ENCODE measurements at regions not wholly inside any gene's neighbourhood (a gene's known extent, or its start where the extent isn't known, plus 50 kb on each side); places are given as distances from the start of the nearest gene placed in this dataset.

DNA sequence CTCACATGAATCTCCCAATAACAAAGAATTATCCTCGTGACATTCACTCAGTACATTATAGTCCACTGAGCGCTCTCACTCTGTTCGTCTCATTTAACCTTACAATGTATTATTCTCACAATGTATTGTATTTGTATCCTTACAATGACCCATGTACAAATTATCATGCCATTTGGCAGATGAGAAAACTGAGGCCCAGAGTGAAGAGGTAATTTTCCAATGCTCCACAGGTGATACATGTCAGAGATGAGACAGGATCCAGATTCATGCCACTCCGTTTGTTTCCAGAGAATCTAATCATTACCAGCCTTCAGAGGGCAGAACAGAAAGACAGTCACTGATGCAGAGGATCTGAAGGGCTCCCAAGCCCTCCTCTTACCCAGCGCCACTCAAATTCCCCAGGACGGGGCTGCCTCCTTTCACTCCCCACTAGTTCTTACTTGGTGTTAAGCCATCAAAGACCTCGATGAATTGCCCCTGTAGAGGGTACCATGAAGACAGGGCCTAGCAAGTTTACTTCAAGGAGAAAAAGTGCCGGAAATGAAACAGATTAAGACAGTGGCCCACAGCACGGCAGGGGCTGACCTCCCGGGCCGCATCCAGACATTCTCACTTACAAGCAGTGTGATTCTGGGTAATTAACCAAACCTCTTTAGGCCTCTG lies 98.4 kb upstream of the MBOAT2 start:
- TF ChIP-seq, protein P1, sequence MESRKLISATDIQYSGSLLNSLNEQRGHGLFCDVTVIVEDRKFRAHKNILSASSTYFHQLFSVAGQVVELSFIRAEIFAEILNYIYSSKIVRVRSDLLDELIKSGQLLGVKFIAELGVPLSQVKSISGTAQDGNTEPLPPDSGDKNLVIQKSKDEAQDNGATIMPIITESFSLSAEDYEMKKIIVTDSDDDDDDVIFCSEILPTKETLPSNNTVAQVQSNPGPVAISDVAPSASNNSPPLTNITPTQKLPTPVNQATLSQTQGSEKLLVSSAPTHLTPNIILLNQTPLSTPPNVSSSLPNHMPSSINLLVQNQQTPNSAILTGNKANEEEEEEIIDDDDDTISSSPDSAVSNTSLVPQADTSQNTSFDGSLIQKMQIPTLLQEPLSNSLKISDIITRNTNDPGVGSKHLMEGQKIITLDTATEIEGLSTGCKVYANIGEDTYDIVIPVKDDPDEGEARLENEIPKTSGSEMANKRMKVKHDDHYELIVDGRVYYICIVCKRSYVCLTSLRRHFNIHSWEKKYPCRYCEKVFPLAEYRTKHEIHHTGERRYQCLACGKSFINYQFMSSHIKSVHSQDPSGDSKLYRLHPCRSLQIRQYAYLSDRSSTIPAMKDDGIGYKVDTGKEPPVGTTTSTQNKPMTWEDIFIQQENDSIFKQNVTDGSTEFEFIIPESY (IDR thresholded peaks at IDR 0.05) = no peak
- TF ChIP-seq, protein P2, sequence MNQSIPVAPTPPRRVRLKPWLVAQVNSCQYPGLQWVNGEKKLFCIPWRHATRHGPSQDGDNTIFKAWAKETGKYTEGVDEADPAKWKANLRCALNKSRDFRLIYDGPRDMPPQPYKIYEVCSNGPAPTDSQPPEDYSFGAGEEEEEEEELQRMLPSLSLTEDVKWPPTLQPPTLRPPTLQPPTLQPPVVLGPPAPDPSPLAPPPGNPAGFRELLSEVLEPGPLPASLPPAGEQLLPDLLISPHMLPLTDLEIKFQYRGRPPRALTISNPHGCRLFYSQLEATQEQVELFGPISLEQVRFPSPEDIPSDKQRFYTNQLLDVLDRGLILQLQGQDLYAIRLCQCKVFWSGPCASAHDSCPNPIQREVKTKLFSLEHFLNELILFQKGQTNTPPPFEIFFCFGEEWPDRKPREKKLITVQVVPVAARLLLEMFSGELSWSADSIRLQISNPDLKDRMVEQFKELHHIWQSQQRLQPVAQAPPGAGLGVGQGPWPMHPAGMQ (IDR thresholded peaks at IDR 0.05; ENCODE audit: borderline replicate concordance) = no peak
- no peak for TF ChIP-seq TCF3 (IDR thresholded peaks at IDR 0.05; ENCODE audit: borderline replicate concordance, insufficient read depth, low read depth, low read length)
- TF ChIP-seq ZSCAN29 (IDR thresholded peaks at IDR 0.05) = no peak
- TF ChIP-seq BCL11A (IDR thresholded peaks at IDR 0.05; ENCODE audit: low read depth, low read length) = no peak
- TF ChIP-seq NR2C1 (IDR thresholded peaks at IDR 0.05) = no peak
- TF ChIP-seq ZBED1 (IDR thresholded peaks at IDR 0.05; ENCODE audit: borderline replicate concordance) = no peak
- no peak for TF ChIP-seq BRCA1 (IDR thresholded peaks at IDR 0.05; ENCODE audit: low read depth, low read length)
- TF ChIP-seq DPF2 (IDR thresholded peaks at IDR 0.05) = no peak
- TF ChIP-seq GATAD2B (conservative IDR thresholded peaks at IDR 0.05; ENCODE audit: low read depth) = no peak
- TF ChIP-seq BMI1 (IDR thresholded peaks at IDR 0.05; ENCODE audit: borderline replicate concordance) = no peak
- no peak for TF ChIP-seq MXI1 (IDR thresholded peaks at IDR 0.05; ENCODE audit: low read depth, low read length)
- no peak for TF ChIP-seq CHD4 (IDR thresholded peaks at IDR 0.05)
- no peak for TF ChIP-seq ETV6 (conservative IDR thresholded peaks at IDR 0.05 in 1 of 2, IDR thresholded peaks at IDR 0.05 in 1 of 2; ENCODE audit: borderline replicate concordance in 1 of 2, low read depth in 1 of 2)
- no peak for TF ChIP-seq HDGF (IDR thresholded peaks at IDR 0.05)
- Histone ChIP-seq H3K79me2 (ENCODE audit: control insufficient read depth, insufficient read depth, low read length) (no peaks in the 10 kb centered on the region), H2AFZ (ENCODE audit: control insufficient read depth, low read depth, low read length) (no peak overlapping the region), H3K9ac (ENCODE audit: control insufficient read depth, insufficient read depth, low read length) (no peak overlapping the region), H3K36me3 (ENCODE audit: control insufficient read depth in 2 of 2, insufficient read depth in 2 of 2, low read length in 1 of 2) (no peaks in the 10 kb centered on the region), H3K4me2 (ENCODE audit: control insufficient read depth, insufficient read depth) (no peak overlapping the region), H3K4me1 (ENCODE audit: control insufficient read depth, insufficient read depth, low read length) (peaks cover 30% of the 10 kb centered on the region), H3K9me3 (replicated peaks; ENCODE audit: control insufficient read depth, insufficient read depth, low read length) (no peaks in the 10 kb centered on the region), H3K27me3 (replicated peaks in 1 of 2; ENCODE audit: control insufficient read depth in 2 of 2, insufficient read depth in 2 of 2, low read length in 1 of 2) (no peaks in the 10 kb centered on the region), H3K27ac (ENCODE audit: control insufficient read depth, insufficient read depth) (0 out of 2 replicates have a peak overlapping the region, but pooled peaks have one; percentile 31), H3K4me3 (no peak overlapping the region), H4K20me1 (ENCODE audit: control insufficient read depth, insufficient read depth) (no peaks in the 10 kb centered on the region)
- CTCF ChIA-PET = interaction anchor here (1.0 to 2.3 kb wide), 3 partner anchors 9 to 228 kb away, joined by 3 to 32 read pairs (median 4); no protein-coding TSS in a partner anchor
- WGBS (ENCODE audit: insufficient coverage, insufficient replicate concordance, low lambda C conversion rate, missing lambda C conversion rate) = 76% methylated on average over 11 of the region's 11 CpGs
- BruUV-seq (replicated peaks) = no TSS peak
- ATAC-seq (no peak), FAIRE-seq (no peak), DNase-seq (ENCODE audit: low read depth, low spot score) (no peak)
- intact Hi-C loops (cut with micrococcal nuclease; ENCODE audit: unreplicated experiment) (loop anchor here (2.0 kb wide), 1 partner anchor 37 kb away; no protein-coding TSS in a partner anchor), in situ Hi-C loops (cut with MboI) (no loop called here)
- POLR2A ChIA-PET = no interaction called here
- RAD21 ChIA-PET (ENCODE audit: unreplicated experiment) = interaction anchor here (2.1 to 2.2 kb wide), 2 partner anchors 10 to 113 kb away, joined by 8 to 22 read pairs; no protein-coding TSS in a partner anchor
- SMC1A ChIA-PET (ENCODE audit: uncharacterized antibody, unreplicated experiment) = interaction anchor here (1.0 to 2.0 kb wide), 4 partner anchors 10 to 232 kb away, joined by 3 to 21 read pairs (median 4); no protein-coding TSS in a partner anchor
